Heart right ventricle (tissue), 16 donors: ENCODE measurements at regions not wholly inside any gene's neighbourhood (a gene's known extent, or its start where the extent isn't known, plus 50 kb on each side); places are given as distances from the start of the nearest gene placed in this dataset.
"Not testable (repeated sequence)": the region's sequence is repeated elsewhere in the genome, so short reads cannot be mapped to it uniquely, and the experiment has no call there.

Source experiments
- ATAC-seq, 8 donors: fragments of 200-7000 bp; cut with Tn5 transposase; one replicate each; pipeline ENCODE4 v1.9.1; 2020; ENCODE audit warnings: mild to moderate bottlenecking in 8 of 8, moderate library complexity in 8 of 8, moderate number of reproducible peaks in 1 of 8
- DNase-seq, 2 donors: peaks; one replicate each; pipeline ENCODE4 v3.0.0-alpha.2; 2020
- H3K27ac ChIP-seq, 10 donors: fragments of 200-600 bp; sonication (generic) in 2 of 10; one replicate each; pipeline versions ENCODE4 v1.5.0 to v1.8.0; 2020 to 2022; ENCODE audit warnings: mild to moderate bottlenecking in 3 of 10
- H3K27me3 ChIP-seq, 7 donors: fragments of 200-600 bp; one replicate each; pipeline ENCODE4 v1.8.0; 2021 to 2022; ENCODE audit warnings: mild to moderate bottlenecking in 2 of 7
- H3K36me3 ChIP-seq, 9 donors: fragments of 200-600 bp; sonication (generic) in 1 of 9; one replicate each; pipeline versions ENCODE4 v1.5.0 to v1.8.0; 2020 to 2022; ENCODE audit warnings: mild to moderate bottlenecking in 2 of 9
- H3K4me1 ChIP-seq, 9 donors: fragments of 200-600 bp; sonication (generic) in 1 of 9; one replicate each; pipeline versions ENCODE4 v1.5.0 to v1.8.0; 2020 to 2022; ENCODE audit warnings: mild to moderate bottlenecking in 4 of 9
- H3K4me3 ChIP-seq, 10 donors: fragments of 200-600 bp; sonication (generic) in 2 of 10; one replicate each; pipeline versions ENCODE4 v1.5.0 to v1.8.0; 2020 to 2022; ENCODE audit warnings: mild to moderate bottlenecking in 7 of 10, moderate library complexity in 2 of 10
- H3K9me3 ChIP-seq, 11 donors: fragments of 200-600 bp in 10 of 11; sonication (generic) in 2 of 11; one replicate each; pipeline versions ENCODE4 v1.5.0 to v1.8.0; 2013 to 2022; ENCODE audit warnings: mild to moderate bottlenecking in 2 of 11, control low read depth in 1 of 11, moderate library complexity in 1 of 11
- WGBS, 2 donors: extraction: QIAGEN DNeasy Blood & Tissue Kit; methylation state at CpG; one replicate each; pipeline ENCODE4 v1.1.7; 2013; ENCODE audit warnings: inconsistent platforms in 1 of 2; 5-methylcytosine and 5-hydroxymethylcytosine counted together
- intact Hi-C, 10 donors: fragments of 100-400 bp; cut with DNase I; formaldehyde crosslinking; loops; one replicate each; pipeline versions ENCODE4 v1.11.1 to v1.14.2; 2022
- TF ChIP-seq, protein P1 (sequence below), 9 donors: fragments of 200-600 bp; sonication (generic) in 2 of 9; IDR thresholded peaks; one replicate each; pipeline versions ENCODE4 v1.5.0 to v1.8.0; 2021 to 2022; ENCODE audit warnings: antibody characterized with exemption in 9 of 9, mild to moderate bottlenecking in 5 of 9, moderate library complexity in 1 of 9
- donor health status: Arrhythmogenic right ventricular cardiomyopathy.
- donor health status: ischemic (EF 13 %, LVEDD 7.1; RV severe dilation, severe dysfunction).
- donor health status: healthy with polysubstance abuse.
- donor health status: DM: no; HTN: yes; CAD: no.
- donor health status: DM: no; HTN: no; CAD: no.
- donor health status: ischemic (EF 25% LVEDD 6.9; RV normal size, moderate dysfunction).
- donor health status: ischemic (EF 25% LVEDD 5.7; RV mildly dilated, moderate dysfunction).
- donor health status: healthy.
- donor health status: DM: yes; HTN: yes; CAD: no.
- donor health status: Ischemic cardiomyopathy.
- donor health status: ischemic (EF 35%, LVEDD 5.7; RV mildly dilated, moderate dysfunction).
- donor health status: nonischemic (EF 11% LVEDD 7.7; RV severe dilation, severe dysfunction).
- donor health status: DM: yes; HTN: yes; CAD: no.
- donor health status: PGD.
- donor health status: ischemic (EF 29% LVEDD 5.4; RV normal size, mild dysfunction).
- donor health status: nonischemic (EF 23%, LVEDD 6.1; RV moderate dilation, normal function).

GRCh38 chr14:45757655-45758054, 504.7 kb upstream of the MIS18BP1 start:
- 66% methylated on average over 4 of the region's 4 CpGs for WGBS, 2 donors
- Histone ChIP-seq H3K4me3 (no peak overlapping the region), H3K4me1 (no peaks in the 10 kb centered on the region), H3K36me3 (no peaks in the 10 kb centered on the region), H3K27me3 (no peaks in the 10 kb centered on the region), H3K9me3 (peaks cover 0 to 68% (median 8%) of the 10 kb centered on the region in 11 donors), H3K27ac (no peak overlapping the region)
- intact Hi-C loops, result no loop called here
- no peak for DNase-seq
- no peak for ATAC-seq
- TF ChIP-seq, protein P1, sequence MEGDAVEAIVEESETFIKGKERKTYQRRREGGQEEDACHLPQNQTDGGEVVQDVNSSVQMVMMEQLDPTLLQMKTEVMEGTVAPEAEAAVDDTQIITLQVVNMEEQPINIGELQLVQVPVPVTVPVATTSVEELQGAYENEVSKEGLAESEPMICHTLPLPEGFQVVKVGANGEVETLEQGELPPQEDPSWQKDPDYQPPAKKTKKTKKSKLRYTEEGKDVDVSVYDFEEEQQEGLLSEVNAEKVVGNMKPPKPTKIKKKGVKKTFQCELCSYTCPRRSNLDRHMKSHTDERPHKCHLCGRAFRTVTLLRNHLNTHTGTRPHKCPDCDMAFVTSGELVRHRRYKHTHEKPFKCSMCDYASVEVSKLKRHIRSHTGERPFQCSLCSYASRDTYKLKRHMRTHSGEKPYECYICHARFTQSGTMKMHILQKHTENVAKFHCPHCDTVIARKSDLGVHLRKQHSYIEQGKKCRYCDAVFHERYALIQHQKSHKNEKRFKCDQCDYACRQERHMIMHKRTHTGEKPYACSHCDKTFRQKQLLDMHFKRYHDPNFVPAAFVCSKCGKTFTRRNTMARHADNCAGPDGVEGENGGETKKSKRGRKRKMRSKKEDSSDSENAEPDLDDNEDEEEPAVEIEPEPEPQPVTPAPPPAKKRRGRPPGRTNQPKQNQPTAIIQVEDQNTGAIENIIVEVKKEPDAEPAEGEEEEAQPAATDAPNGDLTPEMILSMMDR (IDR thresholded peaks at IDR 0.05), result no peak

- intact Hi-C loops, H3K27me3 ChIP-seq, DNase-seq, H3K36me3 ChIP-seq, H3K4me1 ChIP-seq, H3K4me3 ChIP-seq, ATAC-seq, H3K27ac ChIP-seq: not testable (repeated sequence)
- peaks cover 0 to 68% (median 8%) of the 10 kb centered on the region in 11 donors for H3K9me3 ChIP-seq
- 85 to 97% methylated on average over 2 of the region's 2 CpGs for WGBS, 2 donors
Observed at GRCh38 chr14:45756412-45756811, 503.4 kb upstream of the MIS18BP1 start.

DNA sequence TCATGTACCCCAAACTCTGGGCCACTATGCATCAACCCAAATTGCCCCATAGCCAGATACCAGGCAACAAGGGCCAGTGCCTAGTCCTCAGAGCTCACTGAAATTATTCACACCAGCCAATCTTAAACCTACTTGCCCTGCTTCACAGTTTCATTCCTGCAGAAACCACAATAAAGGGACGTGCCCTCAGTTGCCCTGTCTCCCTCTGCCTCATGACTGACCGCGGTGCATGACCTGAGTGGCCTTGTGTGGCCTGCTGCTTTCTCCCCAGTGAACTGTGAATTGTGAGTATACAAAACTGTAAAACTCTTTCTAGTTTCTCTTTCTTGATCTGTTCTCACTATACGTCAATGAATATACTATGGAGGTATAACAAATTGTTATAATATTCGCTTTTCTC, 490.9 kb upstream of the MIS18BP1 start:
- Histone ChIP-seq H3K4me1 (no peaks in the 10 kb centered on the region), H3K4me3 (no peak overlapping the region), H3K27me3 (no peaks in the 10 kb centered on the region), H3K36me3 (no peaks in the 10 kb centered on the region), H3K27ac (no peak overlapping the region), H3K9me3 (peaks cover 0 to 11% (median 0%) of the 10 kb centered on the region in 11 donors)
- TF ChIP-seq, protein P1 (IDR thresholded peaks at IDR 0.05), result no peak
- WGBS, 2 donors, result 80 to 82% methylated on average over 5 of the region's 5 CpGs
- no peak for DNase-seq
- no peak for ATAC-seq
- intact Hi-C loops, result no loop called here

GRCh38 chr14:45742187-45742586, 489.2 kb upstream of the MIS18BP1 start:
- Histone ChIP-seq H3K27me3 (no peaks in the 10 kb centered on the region), H3K4me3 (no peak overlapping the region), H3K9me3 (peaks cover 0 to 11% (median 0%) of the 10 kb centered on the region in 11 donors), H3K4me1 (no peaks in the 10 kb centered on the region), H3K27ac (no peak overlapping the region), H3K36me3 (no peaks in the 10 kb centered on the region)
- TF ChIP-seq, protein P1 (IDR thresholded peaks at IDR 0.05), result no peak
- intact Hi-C loops, result no loop called here
- no peak for ATAC-seq
- no peak for DNase-seq

DNA sequence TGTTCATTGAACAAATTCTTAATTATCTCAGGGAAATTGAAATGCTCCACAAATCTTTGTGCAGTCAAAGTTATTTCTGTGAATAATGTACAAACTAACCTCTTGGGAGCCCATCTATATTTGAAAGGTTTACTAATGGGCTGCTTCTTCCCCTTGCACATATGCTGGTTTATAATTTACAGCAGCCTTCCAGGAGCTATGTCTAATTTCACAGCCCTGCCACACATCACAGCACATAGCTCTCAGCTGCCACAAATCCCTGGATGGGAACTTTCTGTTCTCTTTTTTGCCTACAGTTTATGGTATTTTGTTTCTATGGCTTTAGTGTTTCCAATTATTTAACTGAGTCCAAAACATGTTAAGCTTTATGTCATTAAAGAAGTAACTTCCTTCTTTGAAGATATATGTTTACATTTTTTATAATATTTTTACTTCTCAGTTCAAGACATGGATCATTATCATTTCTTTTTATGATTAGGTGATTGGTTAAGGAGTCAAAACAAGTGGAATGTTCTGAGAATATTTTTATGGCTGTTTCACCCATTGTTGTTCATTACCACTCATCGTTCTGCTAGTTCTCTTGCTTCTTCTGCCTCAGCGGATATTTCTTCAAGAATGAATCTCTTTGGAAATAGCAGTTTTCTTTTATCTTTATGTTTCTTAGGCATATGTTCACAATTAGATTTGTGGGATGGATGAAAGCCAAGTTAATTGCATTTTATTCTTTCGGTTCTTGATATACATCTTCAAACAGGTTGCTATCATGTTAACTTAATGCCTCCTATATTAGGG, 475.6 kb upstream of the MIS18BP1 start:
- H3K4me1 ChIP-seq, result no peaks in the 10 kb centered on the region
- peaks cover 0 to 12% (median 0%) of the 10 kb centered on the region in 11 donors for H3K9me3 ChIP-seq
- no peak overlapping the region for H3K27ac ChIP-seq
- H3K36me3 ChIP-seq, result no peaks in the 10 kb centered on the region
- H3K4me3 ChIP-seq, result no peak overlapping the region
- no peak for ATAC-seq
- no peaks in the 10 kb centered on the region for H3K27me3 ChIP-seq
- TF ChIP-seq, protein P1 (IDR thresholded peaks at IDR 0.05), result no peak
- 59 to 89% methylated on average over 3 of the region's 3 CpGs for WGBS, 2 donors
- intact Hi-C loops, result no loop called here
- DNase-seq, result no peak
